ENCODE measurements at regions not wholly inside any gene's neighbourhood (a gene's known extent, or its start where the extent isn't known, plus 50 kb on each side); places are given as distances from the start of the nearest gene placed in this dataset.

- DNase-seq (ENCODE audit: low spot score), result no peak
- TF ChIP-seq, protein P1, sequence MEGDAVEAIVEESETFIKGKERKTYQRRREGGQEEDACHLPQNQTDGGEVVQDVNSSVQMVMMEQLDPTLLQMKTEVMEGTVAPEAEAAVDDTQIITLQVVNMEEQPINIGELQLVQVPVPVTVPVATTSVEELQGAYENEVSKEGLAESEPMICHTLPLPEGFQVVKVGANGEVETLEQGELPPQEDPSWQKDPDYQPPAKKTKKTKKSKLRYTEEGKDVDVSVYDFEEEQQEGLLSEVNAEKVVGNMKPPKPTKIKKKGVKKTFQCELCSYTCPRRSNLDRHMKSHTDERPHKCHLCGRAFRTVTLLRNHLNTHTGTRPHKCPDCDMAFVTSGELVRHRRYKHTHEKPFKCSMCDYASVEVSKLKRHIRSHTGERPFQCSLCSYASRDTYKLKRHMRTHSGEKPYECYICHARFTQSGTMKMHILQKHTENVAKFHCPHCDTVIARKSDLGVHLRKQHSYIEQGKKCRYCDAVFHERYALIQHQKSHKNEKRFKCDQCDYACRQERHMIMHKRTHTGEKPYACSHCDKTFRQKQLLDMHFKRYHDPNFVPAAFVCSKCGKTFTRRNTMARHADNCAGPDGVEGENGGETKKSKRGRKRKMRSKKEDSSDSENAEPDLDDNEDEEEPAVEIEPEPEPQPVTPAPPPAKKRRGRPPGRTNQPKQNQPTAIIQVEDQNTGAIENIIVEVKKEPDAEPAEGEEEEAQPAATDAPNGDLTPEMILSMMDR (IDR thresholded peaks at IDR 0.05; ENCODE audit: extremely low read depth, missing control alignments), result no peak
Observed at GRCh38 chr2:82834893-82835292, 1624.2 kb downstream of the SUCLG1 start.

DNA sequence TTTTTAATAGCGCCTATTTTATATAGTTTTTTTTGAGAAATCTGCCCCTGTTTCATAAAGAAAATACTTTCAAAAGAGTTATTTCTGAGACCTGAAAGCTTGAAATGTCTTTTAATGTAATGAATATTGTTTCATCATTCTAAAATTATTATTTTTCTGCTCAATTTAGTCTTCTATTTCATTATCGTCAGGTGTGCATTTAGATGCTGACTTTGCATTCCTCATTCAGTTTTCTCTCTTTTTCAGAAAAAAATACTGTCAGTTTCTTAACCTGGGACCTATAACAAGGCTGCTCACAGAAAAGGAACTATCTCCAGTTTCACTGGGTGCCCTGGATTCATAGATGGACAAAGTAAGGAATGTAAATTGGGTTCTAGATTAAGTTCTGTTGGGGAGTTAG, 1631.7 kb downstream of the SUCLG1 start:
- no peak for DNase-seq (ENCODE audit: low spot score)
- TF ChIP-seq, protein P1 (IDR thresholded peaks at IDR 0.05; ENCODE audit: extremely low read depth, missing control alignments), result no peak

GRCh38 chr2:82826437-82826836, 1632.6 kb downstream of the SUCLG1 start:
- no peak for DNase-seq (ENCODE audit: low spot score)
- TF ChIP-seq, protein P1 (IDR thresholded peaks at IDR 0.05; ENCODE audit: extremely low read depth, missing control alignments), result no peak

- TF ChIP-seq, protein P1 (IDR thresholded peaks at IDR 0.05; ENCODE audit: extremely low read depth, missing control alignments), result no peak
- DNase-seq (ENCODE audit: low spot score), result no peak
Observed at GRCh38 chr2:82825410-82826090, 1633.5 kb downstream of the SUCLG1 start.

GRCh38 chr2:82823892-82824291, 1635.2 kb downstream of the SUCLG1 start:
- TF ChIP-seq, protein P1 (IDR thresholded peaks at IDR 0.05; ENCODE audit: extremely low read depth, missing control alignments), result no peak
- DNase-seq (ENCODE audit: low spot score), result no peak

- no peak for DNase-seq (ENCODE audit: low spot score)
- TF ChIP-seq, protein P1 (IDR thresholded peaks at IDR 0.05; ENCODE audit: extremely low read depth, missing control alignments), result no peak
Observed at GRCh38 chr2:82819951-82820350, 1639.1 kb downstream of the SUCLG1 start.

DNA sequence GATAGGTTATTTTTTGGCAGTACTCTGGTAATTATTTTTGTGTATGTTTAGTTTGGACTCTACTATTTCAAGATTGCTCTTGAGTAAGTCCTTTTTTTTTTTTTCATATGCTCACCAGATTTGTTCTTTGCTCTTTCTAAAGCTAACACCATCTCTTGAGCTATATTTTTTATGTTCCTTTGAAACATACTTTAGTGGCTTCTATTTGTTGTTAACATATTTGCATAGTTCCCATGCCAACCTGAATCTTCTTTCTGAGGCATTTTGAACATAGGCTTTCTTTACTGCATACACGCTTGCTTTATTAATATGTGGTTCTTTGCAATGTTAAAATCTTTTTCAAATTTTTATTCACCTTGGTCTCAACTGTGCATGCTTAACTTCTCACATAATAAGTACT, 1644.9 kb downstream of the SUCLG1 start:
- no peak for DNase-seq (ENCODE audit: low spot score)
- TF ChIP-seq, protein P1 (IDR thresholded peaks at IDR 0.05; ENCODE audit: extremely low read depth, missing control alignments), result no peak

Data from GM20000 (cell line).